ENCODE measurements at regions not wholly inside any gene's neighbourhood (a gene's known extent, or its start where the extent isn't known, plus 50 kb on each side); places are given as distances from the start of the nearest gene placed in this dataset.

DNA sequence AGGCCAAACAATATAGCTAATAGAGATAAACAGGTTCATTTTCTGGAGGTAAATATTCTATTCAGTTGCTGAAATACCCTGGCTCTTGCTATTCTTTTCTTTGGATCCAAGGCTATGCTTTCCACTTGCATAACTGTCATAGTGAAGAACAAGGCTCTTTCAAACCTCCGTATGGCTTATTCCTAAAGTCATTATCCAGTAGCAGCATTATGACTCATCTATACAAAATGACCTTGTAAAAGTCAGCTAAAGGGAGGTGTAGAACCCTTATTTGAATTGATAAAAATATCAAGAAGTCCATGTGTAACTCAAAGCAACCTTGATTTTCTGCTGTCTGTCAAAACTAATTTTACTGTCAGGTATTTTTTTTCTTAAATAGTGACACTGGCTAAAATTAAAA is 447.8 kb downstream of the PLK2 start:
- TF ChIP-seq, protein P1, sequence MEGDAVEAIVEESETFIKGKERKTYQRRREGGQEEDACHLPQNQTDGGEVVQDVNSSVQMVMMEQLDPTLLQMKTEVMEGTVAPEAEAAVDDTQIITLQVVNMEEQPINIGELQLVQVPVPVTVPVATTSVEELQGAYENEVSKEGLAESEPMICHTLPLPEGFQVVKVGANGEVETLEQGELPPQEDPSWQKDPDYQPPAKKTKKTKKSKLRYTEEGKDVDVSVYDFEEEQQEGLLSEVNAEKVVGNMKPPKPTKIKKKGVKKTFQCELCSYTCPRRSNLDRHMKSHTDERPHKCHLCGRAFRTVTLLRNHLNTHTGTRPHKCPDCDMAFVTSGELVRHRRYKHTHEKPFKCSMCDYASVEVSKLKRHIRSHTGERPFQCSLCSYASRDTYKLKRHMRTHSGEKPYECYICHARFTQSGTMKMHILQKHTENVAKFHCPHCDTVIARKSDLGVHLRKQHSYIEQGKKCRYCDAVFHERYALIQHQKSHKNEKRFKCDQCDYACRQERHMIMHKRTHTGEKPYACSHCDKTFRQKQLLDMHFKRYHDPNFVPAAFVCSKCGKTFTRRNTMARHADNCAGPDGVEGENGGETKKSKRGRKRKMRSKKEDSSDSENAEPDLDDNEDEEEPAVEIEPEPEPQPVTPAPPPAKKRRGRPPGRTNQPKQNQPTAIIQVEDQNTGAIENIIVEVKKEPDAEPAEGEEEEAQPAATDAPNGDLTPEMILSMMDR (IDR thresholded peaks at IDR 0.05; ENCODE audit: low read length) = no peak
- no peak for TF ChIP-seq EZH2 (optimal IDR thresholded peaks at IDR 0.05; ENCODE audit: low read depth, low read length)
- TF ChIP-seq EZH2phosphoT487 (IDR thresholded peaks at IDR 0.05; ENCODE audit: low read length) = no peak
- Histone ChIP-seq H3K27me3 (replicated peaks; ENCODE audit: insufficient read depth, low read length) (no peaks in the 10 kb centered on the region), H3F3A (ENCODE audit: insufficient read depth, low read length) (no peaks in the 10 kb centered on the region), H3K9me2 (replicated peaks; ENCODE audit: insufficient read depth, low read length) (no peaks in the 10 kb centered on the region), H2AFZ (ENCODE audit: low read length) (no peak overlapping the region), H4K20me1 (ENCODE audit: insufficient read depth, low read length) (no peaks in the 10 kb centered on the region), H3K36me3 (replicated peaks; ENCODE audit: insufficient read depth, low read length) (no peaks in the 10 kb centered on the region), H3K4me3 (ENCODE audit: low read length) (no peak overlapping the region), H3K4me2 (ENCODE audit: low read depth, low read length) (no peak overlapping the region), H3K27ac (ENCODE audit: low read length) (no peak overlapping the region), H3K79me2 (ENCODE audit: low read length) (no peaks in the 10 kb centered on the region), H3K9ac (ENCODE audit: low read length) (no peak overlapping the region), H3K9me3 (replicated peaks; ENCODE audit: insufficient read depth, low read length) (no peaks in the 10 kb centered on the region), H3K4me1 (ENCODE audit: low read length) (no peaks in the 10 kb centered on the region)
- DNase-seq = no peak

DNA sequence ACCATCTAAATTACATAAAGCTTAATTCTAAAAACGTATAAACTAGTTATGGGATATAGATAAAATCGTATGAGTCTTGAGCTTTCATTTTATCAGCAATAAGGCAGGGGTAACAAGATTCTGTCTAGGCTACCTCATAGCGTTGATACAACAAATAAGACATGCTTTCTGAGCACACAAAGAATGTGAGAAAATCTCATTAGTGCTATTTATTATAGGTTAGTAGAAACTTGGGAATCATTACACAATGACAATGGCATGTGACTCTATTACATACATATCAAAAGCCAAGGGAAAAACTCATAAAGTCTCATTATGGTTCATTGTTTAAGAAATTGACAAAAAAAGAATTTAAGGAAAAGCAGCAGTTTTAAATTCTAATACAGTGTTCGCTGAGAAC is 448.6 kb downstream of the PLK2 start:
- Histone ChIP-seq H3K9me2 (replicated peaks; ENCODE audit: insufficient read depth, low read length) (no peaks in the 10 kb centered on the region), H4K20me1 (ENCODE audit: insufficient read depth, low read length) (no peaks in the 10 kb centered on the region), H3K4me1 (ENCODE audit: low read length) (no peaks in the 10 kb centered on the region), H2AFZ (ENCODE audit: low read length) (no peak overlapping the region), H3F3A (ENCODE audit: insufficient read depth, low read length) (no peaks in the 10 kb centered on the region), H3K9ac (ENCODE audit: low read length) (no peak overlapping the region), H3K4me2 (ENCODE audit: low read depth, low read length) (no peak overlapping the region), H3K27me3 (replicated peaks; ENCODE audit: insufficient read depth, low read length) (no peaks in the 10 kb centered on the region), H3K79me2 (ENCODE audit: low read length) (no peaks in the 10 kb centered on the region), H3K9me3 (replicated peaks; ENCODE audit: insufficient read depth, low read length) (no peaks in the 10 kb centered on the region), H3K4me3 (ENCODE audit: low read length) (no peak overlapping the region), H3K36me3 (replicated peaks; ENCODE audit: insufficient read depth, low read length) (no peaks in the 10 kb centered on the region), H3K27ac (ENCODE audit: low read length) (no peak overlapping the region)
- TF ChIP-seq, protein P1 (IDR thresholded peaks at IDR 0.05; ENCODE audit: low read length) = no peak
- TF ChIP-seq EZH2 (optimal IDR thresholded peaks at IDR 0.05; ENCODE audit: low read depth, low read length) (no peak), EZH2phosphoT487 (IDR thresholded peaks at IDR 0.05; ENCODE audit: low read length) (no peak)
- DNase-seq = no peak

DNA sequence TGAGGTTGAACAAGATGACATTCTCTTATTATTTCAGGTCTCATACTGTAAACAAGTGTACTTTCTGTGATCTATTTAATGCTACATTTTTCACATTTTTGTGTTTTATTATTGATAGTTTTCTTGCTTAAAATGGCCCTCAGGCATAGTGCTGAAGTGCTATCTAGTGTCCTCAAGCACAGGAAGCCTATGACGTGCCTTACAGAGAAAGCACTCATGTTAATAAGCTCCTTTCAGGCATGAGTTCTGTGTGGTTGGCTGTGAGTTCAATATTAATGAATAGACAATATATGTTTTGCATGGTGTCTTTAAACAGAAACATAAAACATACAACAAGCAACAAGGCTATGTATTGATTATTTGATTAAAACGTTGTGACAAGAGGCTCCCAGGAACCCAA is 450.1 kb downstream of the PLK2 start:
- Histone ChIP-seq H3K9ac (ENCODE audit: low read length) (no peak overlapping the region), H4K20me1 (ENCODE audit: insufficient read depth, low read length) (no peaks in the 10 kb centered on the region), H3K9me3 (replicated peaks; ENCODE audit: insufficient read depth, low read length) (no peaks in the 10 kb centered on the region), H3K36me3 (replicated peaks; ENCODE audit: insufficient read depth, low read length) (no peaks in the 10 kb centered on the region), H3K4me1 (ENCODE audit: low read length) (no peaks in the 10 kb centered on the region), H3K79me2 (ENCODE audit: low read length) (no peaks in the 10 kb centered on the region), H3K27ac (ENCODE audit: low read length) (no peak overlapping the region), H2AFZ (ENCODE audit: low read length) (no peak overlapping the region), H3K9me2 (replicated peaks; ENCODE audit: insufficient read depth, low read length) (no peaks in the 10 kb centered on the region), H3K4me2 (ENCODE audit: low read depth, low read length) (no peak overlapping the region), H3K27me3 (replicated peaks; ENCODE audit: insufficient read depth, low read length) (no peaks in the 10 kb centered on the region), H3F3A (ENCODE audit: insufficient read depth, low read length) (no peaks in the 10 kb centered on the region), H3K4me3 (ENCODE audit: low read length) (no peak overlapping the region)
- DNase-seq = no peak
- TF ChIP-seq EZH2phosphoT487 (IDR thresholded peaks at IDR 0.05; ENCODE audit: low read length) = no peak
- TF ChIP-seq, protein P1 (IDR thresholded peaks at IDR 0.05; ENCODE audit: low read length) = no peak
- no peak for TF ChIP-seq EZH2 (optimal IDR thresholded peaks at IDR 0.05; ENCODE audit: low read depth, low read length)

Data from MM.1S (cell line).